A549 (cell line): ENCODE measurements at regions not wholly inside any gene's neighbourhood (a gene's known extent, or its start where the extent isn't known, plus 50 kb on each side); places are given as distances from the start of the nearest gene placed in this dataset.

Experiments
- CHD2 ChIP-seq: fragments of 150-350 bp; IDR thresholded peaks from 2 replicates; pipeline ENCODE4 v1.6.1; 2014; ENCODE audit warnings: low read length; ENCODE audit not compliant: partially characterized antibody
- ESRRA ChIP-seq: fragments of 150-350 bp; IDR thresholded peaks from 2 replicates; pipeline ENCODE4 v1.6.1; 2014; ENCODE audit warnings: mild to moderate bottlenecking, low read length, borderline replicate concordance
- JUN ChIP-seq, 2 experiments: fragments of >200 bp; sonication (Bioruptor Twin); formaldehyde crosslinking; IDR thresholded peaks; 2 replicates in 1 of 2; 3 replicates in 1 of 2; pipeline ENCODE4 v1.6.1; 2016 to 2017
- POLR2A ChIP-seq: IDR thresholded peaks from 2 replicates; pipeline ENCODE4 v1.6.1; 2012; ENCODE audit warnings: mild to moderate bottlenecking, low read length
- RAD21 ChIP-seq, 2 experiments: fragments of >200 bp in 1 of 2; sonication (Bioruptor Twin) in 1 of 2; formaldehyde crosslinking in 1 of 2; IDR thresholded peaks in 1 of 2; conservative IDR thresholded peaks in 1 of 2; 2 replicates in 1 of 2; 3 replicates in 1 of 2; pipeline ENCODE4 v1.6.1; 2012 to 2018; ENCODE audit warnings: inconsistent platforms in 1 of 2
- TF ChIP-seq, protein P1 (sequence below): fragments of >200 bp; sonication (Bioruptor Twin); formaldehyde crosslinking; IDR thresholded peaks from 3 replicates; pipeline ENCODE4 v1.5.1; 2016
- TF ChIP-seq, protein P2 (sequence below): fragments of 150-350 bp; IDR thresholded peaks from 2 replicates; pipeline ENCODE4 v1.6.1; 2014; ENCODE audit warnings: low read depth, mild to moderate bottlenecking, low read length

DNA sequence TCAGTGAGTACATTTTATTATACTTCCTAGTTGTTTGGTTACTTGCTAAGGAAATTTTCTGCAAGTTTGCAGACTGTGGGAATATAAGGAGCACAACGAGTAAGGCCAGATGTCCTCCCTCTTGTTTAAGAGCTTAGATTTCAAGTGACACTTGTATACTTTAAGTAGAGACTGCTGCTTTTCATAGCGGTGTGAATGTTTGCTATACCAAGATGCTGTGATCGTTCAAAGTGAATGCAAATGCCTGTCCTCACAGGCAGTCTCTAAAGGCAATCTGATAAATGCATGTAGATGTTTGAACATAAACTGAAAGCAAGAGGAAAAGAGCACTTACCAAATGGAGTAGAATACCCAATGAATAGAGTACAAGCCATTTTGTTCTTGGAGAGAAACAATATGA lies 226.4 kb downstream of the NRIP1 start:
- no peak for TF ChIP-seq RAD21 (conservative IDR thresholded peaks at IDR 0.05 in 1 of 2, IDR thresholded peaks at IDR 0.05 in 1 of 2)
- TF ChIP-seq, protein P1, sequence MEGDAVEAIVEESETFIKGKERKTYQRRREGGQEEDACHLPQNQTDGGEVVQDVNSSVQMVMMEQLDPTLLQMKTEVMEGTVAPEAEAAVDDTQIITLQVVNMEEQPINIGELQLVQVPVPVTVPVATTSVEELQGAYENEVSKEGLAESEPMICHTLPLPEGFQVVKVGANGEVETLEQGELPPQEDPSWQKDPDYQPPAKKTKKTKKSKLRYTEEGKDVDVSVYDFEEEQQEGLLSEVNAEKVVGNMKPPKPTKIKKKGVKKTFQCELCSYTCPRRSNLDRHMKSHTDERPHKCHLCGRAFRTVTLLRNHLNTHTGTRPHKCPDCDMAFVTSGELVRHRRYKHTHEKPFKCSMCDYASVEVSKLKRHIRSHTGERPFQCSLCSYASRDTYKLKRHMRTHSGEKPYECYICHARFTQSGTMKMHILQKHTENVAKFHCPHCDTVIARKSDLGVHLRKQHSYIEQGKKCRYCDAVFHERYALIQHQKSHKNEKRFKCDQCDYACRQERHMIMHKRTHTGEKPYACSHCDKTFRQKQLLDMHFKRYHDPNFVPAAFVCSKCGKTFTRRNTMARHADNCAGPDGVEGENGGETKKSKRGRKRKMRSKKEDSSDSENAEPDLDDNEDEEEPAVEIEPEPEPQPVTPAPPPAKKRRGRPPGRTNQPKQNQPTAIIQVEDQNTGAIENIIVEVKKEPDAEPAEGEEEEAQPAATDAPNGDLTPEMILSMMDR, result no peak
- TF ChIP-seq POLR2A, result no peak
- no peak for TF ChIP-seq JUN (IDR thresholded peaks at IDR 0.05)
- no peak for TF ChIP-seq CHD2
- TF ChIP-seq ESRRA, result no peak
- TF ChIP-seq, protein P2, sequence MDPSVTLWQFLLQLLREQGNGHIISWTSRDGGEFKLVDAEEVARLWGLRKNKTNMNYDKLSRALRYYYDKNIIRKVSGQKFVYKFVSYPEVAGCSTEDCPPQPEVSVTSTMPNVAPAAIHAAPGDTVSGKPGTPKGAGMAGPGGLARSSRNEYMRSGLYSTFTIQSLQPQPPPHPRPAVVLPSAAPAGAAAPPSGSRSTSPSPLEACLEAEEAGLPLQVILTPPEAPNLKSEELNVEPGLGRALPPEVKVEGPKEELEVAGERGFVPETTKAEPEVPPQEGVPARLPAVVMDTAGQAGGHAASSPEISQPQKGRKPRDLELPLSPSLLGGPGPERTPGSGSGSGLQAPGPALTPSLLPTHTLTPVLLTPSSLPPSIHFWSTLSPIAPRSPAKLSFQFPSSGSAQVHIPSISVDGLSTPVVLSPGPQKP, result no peak
